Kidney glomerular epithelial cell (primary cell): ENCODE measurements at regions not wholly inside any gene's neighbourhood (a gene's known extent, or its start where the extent isn't known, plus 50 kb on each side); places are given as distances from the start of the nearest gene placed in this dataset.

Experiments
- DNase-seq: peaks from one replicate; lab custom pipeline; 2025; lab: John Stamatoyannopoulos, UW

GRCh38 chr7:81366546-81366945 is 403.3 kb downstream of the HGF start:
- DNase-seq = no peak

- no peak for DNase-seq
Observed at GRCh38 chr7:81361769-81362312, 408.0 kb downstream of the HGF start.

DNA sequence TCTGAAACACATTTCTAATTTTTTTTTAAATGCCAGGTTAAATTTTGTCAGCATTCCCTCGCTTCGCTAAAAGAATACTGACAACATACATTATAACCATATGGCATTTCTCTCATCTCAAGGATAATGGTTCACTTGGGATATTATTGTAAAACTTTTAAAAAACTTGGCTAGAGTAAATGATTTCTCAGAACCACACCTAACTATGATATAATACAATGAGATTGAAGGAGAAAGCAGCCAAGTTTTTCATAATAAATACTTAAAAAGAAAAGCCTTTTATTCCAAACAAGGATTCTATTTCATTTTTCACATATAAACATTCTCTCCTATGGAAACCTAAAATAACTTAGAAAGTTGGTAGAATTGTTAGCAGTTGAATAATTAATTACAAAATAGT is 413.9 kb downstream of the HGF start:
- DNase-seq = no peak

DNA sequence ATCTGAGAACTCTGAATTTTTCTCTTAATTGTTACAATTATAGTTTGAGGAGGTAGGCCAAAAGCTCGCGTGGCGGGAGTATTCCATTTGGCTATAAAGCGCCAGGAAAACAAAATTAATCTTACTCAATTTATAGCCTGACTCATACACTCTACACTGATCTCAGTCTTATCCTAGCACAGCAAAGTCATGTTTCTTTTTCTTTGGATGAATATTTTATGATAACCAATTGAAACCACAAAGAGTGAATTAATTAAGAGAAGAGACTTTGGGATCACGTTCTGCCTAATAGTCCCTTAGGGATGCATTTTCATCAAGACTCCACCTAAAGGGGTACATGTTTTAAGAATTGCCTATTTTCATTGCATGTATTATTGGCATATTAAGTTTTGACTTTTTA is 420.8 kb downstream of the HGF start:
- DNase-seq = no peak

DNA sequence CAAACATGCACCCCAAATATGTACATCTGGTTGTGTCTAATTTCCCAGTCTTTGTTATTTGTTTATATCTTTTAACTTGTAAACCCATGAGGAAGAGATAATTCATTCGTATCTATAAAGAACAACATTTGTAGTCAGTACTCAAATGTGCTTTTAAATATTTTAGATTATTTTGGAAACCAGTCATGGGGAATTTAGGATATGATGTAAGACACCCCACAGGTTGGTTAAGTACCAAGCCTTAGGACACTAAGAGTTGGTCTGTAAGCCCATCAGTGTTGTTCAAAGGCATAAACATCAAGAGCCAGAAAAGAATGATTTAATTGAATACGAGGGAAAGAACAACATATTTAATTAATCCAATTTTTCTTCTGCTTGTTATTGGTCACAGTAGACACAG is 421.1 kb upstream of the SEMA3C start:
- no peak for DNase-seq

GRCh38 chr7:81333536-81333935 is 414.7 kb upstream of the SEMA3C start:
- DNase-seq = no peak

- DNase-seq = no peak
Observed at GRCh38 chr7:81333004-81333403, 414.2 kb upstream of the SEMA3C start.

DNA sequence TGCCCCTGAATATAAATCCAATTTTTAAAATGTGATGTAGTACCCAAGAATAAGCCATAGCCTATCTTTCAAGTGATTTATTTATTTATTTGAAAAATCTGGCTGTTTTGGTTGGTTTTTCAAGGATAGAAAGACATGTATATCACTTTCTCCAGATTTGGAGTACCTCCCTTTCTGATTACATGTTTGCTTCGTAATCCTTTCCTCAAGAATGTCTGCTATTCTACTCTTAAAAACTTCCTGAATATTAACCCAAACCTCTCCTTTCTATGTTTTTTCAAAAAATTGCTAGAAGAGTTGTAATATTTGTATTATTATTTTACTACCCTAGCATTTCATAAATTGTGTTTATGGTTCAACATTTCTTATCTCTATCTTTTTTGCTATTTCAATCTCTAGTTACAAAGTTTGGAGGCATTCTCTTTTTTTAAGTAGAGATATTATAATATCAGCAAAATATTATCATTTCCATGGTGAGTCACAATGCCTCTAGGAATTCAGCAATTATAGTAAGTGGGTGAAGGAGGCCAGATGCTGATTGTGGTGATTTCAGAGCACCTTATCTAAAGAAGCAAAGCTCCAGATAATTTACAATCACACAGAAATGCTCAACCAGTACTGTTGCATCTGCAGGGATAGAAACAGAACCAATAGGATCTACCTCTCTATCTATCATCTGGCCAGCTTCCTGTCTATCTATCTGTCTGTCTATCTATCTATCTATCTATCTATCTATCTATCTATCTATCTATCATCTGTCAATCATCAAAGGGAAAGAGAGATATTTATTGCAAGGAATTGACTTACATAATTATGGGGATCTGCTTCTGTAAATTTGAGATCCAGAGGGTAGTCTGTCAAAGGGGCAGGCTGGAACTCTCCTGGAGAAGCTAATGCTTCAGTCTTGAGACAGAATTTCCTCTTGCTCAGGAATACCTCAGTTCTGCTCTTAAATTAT is 412.5 kb upstream of the SEMA3C start:
- DNase-seq = no peak

DNA sequence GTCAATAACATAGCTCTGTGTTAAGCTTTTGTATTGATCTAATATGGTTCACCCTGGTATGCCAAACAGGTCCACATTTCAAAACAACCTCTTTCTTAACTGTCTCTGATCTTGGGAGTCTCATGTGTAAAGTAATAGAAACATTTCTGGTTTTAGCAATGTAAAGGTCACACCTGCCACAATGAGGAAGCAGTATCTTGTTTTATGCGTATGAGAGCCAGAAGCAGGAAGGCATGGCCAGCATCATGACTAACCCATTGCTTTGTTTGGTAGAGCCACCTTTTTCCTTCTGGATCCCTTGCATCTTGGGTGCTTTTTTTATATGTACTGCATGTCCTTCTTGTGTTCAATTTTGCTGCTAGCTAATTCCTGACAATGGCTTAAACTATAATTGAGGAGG is 411.3 kb upstream of the SEMA3C start:
- no peak for DNase-seq

GRCh38 chr7:81327468-81328266 is 408.8 kb upstream of the SEMA3C start:
- DNase-seq = no peak

- DNase-seq = no peak
Observed at GRCh38 chr7:81321949-81322348, 403.1 kb upstream of the SEMA3C start.

DNA sequence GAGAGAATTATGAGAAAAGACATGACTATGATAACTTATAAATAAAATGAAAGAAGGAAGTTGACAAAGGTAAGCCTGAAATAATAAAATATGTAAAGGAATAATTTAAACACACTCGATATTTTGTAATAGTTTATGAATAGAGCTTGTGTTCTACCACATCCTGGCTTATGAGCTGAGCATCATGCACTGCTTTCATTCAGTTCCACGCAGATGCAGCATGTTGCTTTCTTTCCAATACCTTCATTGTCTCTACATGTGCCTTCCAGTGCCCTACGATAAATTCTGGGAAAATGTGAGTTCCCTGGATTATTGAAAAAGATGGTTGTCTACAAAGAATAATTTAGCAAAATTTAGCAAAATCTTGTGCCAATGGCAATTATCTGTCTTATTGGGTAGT is 398.9 kb upstream of the SEMA3C start:
- DNase-seq = no peak

- no peak for DNase-seq
Observed at GRCh38 chr7:81308643-81309322, 389.9 kb upstream of the SEMA3C start.

GRCh38 chr7:81301815-81302214 is 383.0 kb upstream of the SEMA3C start:
- DNase-seq = no peak

DNA sequence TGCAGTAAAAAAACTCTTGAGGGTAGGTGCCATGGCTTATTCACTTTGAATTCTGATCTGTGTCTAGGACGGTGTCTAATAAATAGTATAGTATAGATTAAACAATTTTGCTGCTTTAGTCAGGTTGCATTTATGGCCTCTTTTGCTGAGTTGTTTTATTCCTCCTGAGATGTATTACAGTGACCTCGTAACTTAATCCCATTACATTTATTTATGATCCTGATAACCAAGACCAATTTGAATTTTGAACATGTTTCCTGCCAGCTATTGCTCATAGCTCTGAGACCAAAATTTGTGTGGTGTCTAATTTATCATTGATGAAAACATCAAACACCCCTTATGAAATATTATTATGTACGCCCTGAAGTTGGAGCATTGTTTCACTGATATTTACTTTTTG is 381.9 kb upstream of the SEMA3C start:
- no peak for DNase-seq

DNA sequence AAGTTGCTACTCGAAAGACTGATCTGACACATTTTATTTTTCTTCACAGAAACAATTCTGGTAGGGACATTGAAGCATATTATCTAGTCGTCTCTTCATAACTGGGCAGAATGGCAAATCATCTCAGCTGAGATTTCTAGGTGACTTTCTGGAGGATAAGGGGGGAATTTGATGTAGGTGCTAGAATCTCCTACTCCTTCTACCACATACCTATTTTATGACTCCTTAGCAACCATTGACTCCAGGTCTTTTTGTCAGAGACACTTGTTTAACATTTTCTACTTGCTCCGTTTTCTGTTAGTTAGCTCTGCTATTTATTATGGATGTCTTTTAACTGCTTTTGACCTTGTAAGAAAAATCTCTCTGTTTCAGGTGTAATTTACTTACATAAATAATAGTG is 380.9 kb upstream of the SEMA3C start:
- peak; percentile 62 for DNase-seq

- DNase-seq = peak; percentile 93
Observed at GRCh38 chr7:81298951-81299666, 380.3 kb upstream of the SEMA3C start.

- no peak for DNase-seq
Observed at GRCh38 chr7:81297317-81297716, 378.5 kb upstream of the SEMA3C start.

GRCh38 chr7:81296726-81297125 is 377.9 kb upstream of the SEMA3C start:
- DNase-seq = no peak

DNA sequence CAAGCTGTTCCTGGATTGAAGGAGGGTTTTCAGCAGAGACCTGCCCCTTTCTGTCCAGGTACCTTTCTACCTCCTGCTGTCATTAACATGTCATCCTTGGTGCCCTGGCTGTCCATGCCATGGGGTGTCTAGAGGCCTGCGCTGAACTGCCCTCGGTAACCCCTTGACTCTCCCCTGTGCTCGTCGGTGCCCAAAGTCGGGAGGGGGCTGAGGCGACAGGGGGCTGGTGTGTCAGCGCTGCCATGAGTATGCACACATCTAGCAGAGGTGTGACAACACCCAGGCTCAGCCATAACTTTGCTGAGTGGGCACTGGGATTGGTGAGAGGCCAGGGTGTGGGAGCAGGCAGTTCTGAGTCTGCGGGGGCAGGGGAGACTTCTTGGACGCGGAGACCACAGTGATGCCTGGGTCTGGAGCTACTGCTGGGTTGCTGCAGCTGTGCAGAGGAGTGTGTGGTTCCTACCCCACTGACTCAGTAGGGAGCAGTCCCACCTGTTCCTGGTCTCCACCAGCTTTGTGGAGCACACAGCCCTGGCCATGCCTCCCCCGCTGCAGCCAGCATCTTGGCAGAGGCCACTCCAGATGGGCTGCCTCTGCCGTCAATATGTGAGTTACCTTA is 376.2 kb upstream of the SEMA3C start:
- no peak for DNase-seq

GRCh38 chr7:81293806-81294205 is 375.0 kb upstream of the SEMA3C start:
- no peak for DNase-seq
